GM21367 (cell line): ENCODE measurements at regions not wholly inside any gene's neighbourhood (a gene's known extent, or its start where the extent isn't known, plus 50 kb on each side); places are given as distances from the start of the nearest gene placed in this dataset.

Experiments used
- ATAC-seq: cut with Tn5 transposase; IDR thresholded peaks from one replicate; pipeline ENCODE4 v1.9.1; 2021; ENCODE audit not compliant: unreplicated experiment

- no peak for ATAC-seq
Measured at GRCh38 chr1:222109836-222110235, 367.9 kb upstream of the DUSP10 start.

- ATAC-seq, result no peak
Measured at GRCh38 chr1:222107975-222108374, 366.1 kb upstream of the DUSP10 start.

DNA sequence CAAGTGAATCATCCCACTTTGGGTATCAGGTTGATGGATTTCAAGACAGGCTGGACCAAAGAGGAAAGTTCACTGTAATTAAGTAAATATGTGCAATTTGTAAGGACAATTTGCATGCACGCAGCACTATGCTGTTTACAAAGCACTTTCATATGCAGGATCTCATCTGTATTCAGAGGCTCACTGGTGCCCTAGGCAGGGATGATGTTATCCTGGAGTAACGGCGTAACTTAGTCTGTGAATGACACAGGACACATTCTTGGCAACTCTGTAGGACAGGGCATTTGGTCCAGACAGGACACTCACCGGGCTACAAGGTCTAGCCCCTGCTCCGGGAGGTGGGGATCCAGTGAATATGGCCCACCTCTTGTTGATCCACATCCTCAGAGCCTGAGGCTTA lies 365.4 kb upstream of the DUSP10 start:
- ATAC-seq, result no peak

DNA sequence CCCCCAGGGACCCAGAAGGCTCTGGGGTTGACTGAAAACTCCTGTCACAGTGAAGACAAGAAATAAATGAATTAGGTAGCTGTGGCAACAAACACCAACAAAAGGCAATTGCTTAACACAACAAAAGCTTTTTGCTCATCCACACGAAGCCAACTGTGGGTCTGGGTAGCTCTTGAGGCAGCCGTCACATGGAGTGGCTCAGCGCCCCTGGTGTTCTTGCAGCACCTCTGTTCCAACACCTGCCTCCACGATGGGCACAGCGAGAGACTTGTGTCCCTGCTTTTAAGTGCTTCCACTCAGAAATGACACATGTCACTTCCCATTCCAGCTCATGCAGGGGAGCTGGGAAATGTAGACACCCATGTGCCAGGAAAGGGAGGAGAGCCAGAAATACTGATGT lies 364.5 kb upstream of the DUSP10 start:
- no peak for ATAC-seq

DNA sequence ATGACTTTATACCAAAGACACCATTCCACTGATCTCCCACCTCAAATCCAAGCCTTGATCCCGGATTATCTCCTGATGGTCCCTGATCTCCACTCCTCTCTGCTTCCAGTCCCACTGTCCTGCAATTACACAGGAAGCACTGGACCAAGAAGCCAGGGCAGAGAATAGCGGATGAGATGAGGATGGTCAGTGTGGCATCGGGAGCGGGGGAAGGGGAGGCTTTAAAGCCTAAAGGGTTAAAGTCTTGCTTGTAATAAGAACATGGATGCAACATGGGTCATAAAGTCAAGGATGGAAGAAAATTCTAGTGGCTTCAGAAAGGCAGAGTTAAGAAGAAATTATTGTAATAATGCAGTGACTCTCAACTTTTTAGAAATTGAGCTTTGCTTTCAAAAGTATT lies 364.0 kb upstream of the DUSP10 start:
- no peak for ATAC-seq

GRCh38 chr1:222105393-222105737 lies 363.5 kb upstream of the DUSP10 start:
- no peak for ATAC-seq

DNA sequence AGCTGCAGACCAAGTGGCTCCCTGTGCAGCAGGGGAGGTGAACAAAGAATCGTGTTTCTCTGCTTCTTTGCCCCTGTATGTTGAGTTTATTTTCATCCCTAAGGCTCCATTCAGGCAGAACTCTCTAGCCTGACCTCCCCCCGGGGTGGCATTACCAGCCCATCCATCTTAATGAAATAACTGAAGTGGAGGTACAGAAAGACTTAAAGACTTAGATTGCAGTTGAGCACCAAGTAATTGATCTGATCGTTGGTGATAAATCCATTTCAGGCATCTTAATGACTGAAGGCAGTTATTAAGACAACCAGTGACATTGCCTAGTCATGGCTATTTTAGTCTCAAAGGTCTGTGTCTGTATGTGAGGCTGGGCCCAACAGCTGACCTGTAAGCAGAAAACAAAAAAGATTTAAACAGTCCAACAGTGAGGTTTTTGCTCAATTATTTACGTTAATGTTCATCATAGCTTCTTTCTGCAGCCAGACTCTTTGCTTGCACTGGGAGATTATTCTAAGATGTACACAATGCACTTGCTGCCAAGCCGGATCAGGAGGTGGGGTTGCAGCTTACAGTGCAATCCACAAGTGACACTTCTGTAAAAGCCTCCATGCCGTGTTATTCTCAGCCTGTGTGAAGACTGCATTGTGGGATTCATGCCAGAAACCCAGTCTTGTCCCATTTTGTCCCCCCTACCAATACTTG lies 363.0 kb upstream of the DUSP10 start:
- ATAC-seq, result no peak

DNA sequence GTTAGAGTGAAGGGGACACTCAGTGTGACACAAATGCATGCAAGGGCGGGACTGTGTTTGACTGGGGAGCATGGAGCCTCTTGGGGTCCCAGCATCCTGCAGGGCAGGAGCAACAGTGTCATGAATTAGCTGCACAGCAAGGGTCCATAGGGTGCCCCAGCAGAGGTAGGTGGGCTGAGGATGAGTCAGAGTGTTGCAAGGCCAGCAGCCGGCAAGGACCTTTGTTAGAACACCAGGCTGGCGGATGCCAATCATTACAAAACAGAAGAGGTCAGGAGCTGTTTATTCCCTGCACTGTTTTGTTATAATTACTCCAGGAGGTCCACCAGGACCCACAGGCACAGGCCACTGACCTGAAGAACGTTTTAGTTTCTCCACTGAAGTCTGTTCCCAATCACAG lies 362.2 kb upstream of the DUSP10 start:
- no peak for ATAC-seq

GRCh38 chr1:222099746-222100145 lies 357.9 kb upstream of the DUSP10 start:
- no peak for ATAC-seq

- ATAC-seq, result no peak
Measured at GRCh38 chr1:222098404-222098803, 356.5 kb upstream of the DUSP10 start.

DNA sequence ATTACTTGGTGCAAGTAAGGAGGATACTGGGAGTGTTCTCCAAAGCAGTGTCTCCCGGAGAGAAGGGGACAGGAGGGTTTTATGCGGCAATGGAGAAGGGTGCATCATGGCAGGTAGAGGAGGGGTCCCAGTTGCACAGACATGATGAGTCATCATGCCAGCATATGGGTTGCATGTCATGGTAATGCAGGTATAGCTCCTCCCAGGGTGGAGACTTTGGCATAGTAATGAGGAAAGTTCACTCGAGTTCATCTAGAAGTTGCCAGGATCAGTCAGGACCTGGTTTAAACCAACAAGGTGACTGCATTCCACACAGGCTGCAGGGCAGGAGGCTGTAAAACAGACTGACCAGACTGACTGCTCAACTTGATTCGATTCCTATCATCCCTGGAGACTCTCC lies 355.7 kb upstream of the DUSP10 start:
- ATAC-seq, result no peak

DNA sequence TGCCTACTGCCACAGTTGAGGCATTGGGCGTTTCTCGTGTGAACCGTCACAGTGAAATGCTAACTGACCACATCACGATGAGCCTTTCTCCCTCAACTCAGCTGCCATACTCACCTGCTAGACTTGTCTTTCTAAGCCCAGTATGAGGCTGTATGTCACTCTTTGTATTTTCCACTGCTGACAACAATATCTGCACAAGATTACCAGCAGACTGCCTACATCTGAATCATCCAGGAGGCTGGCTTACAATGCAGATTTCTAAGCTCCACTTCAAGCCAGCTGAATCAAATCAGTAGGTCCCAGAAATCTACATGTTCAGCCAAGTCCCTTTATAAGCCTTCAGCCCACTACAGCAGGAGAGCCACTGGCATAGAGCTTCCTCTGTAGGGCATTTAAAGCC lies 355.0 kb upstream of the DUSP10 start:
- ATAC-seq, result no peak

GRCh38 chr1:222096476-222096772 lies 354.5 kb upstream of the DUSP10 start:
- ATAC-seq, result no peak

GRCh38 chr1:222095606-222096475 lies 354.0 kb upstream of the DUSP10 start:
- peak; percentile 81 for ATAC-seq

- no peak for ATAC-seq
Measured at GRCh38 chr1:222093518-222093917, 351.6 kb upstream of the DUSP10 start.

- ATAC-seq, result no peak
Measured at GRCh38 chr1:222090103-222090502, 348.2 kb upstream of the DUSP10 start.

- no peak for ATAC-seq
Measured at GRCh38 chr1:222087221-222087920, 345.5 kb upstream of the DUSP10 start.

GRCh38 chr1:222084996-222085395 lies 343.1 kb upstream of the DUSP10 start:
- ATAC-seq, result no peak

DNA sequence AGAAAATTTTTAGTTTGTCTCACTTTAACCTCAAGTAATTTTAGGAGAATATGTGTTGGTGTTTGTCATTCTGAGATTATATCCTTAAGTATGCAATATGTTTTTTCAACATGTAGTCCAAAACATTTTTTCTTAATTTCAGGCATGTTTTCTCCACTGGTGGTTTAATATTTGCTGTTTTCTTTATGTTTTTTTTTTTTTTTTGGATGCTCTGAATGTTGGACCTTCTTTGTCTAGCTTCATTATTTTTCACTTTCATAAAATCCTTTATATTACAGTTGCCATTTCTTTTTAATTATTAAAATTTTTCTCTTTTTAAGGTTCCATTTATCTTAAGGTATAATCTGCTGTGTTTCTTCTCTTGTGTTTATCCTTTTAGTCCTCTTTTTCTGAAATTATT lies 342.2 kb upstream of the DUSP10 start:
- no peak for ATAC-seq

GRCh38 chr1:222081859-222082258 lies 340.0 kb upstream of the DUSP10 start:
- ATAC-seq, result no peak

GRCh38 chr1:222079566-222079965 lies 337.7 kb upstream of the DUSP10 start:
- ATAC-seq, result no peak

DNA sequence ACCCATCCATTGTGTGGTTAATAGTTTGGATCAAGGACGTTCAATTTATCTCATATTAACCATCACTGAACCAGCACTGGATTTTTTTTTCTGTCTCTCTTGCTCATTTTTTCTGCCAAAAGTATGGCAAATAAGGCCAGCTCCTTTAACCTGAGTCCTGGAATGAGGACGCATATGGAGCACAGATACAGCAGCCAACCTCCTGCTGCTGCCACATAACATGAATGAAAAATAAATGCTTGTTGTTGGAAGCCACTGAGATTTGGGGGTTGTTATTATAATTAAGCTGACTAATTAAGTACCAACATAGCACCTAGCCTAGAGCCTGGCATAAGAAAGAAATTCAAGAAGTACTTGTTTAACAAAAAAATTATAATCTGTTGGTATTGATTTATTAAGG lies 335.3 kb upstream of the DUSP10 start:
- ATAC-seq, result no peak
